Activated CD4-positive, alpha-beta T cell treated with anti-CD3 and anti-CD28 coated beads for 48 hours (primary cell): ENCODE measurements at regions not wholly inside any gene's neighbourhood (a gene's known extent, or its start where the extent isn't known, plus 50 kb on each side); places are given as distances from the start of the nearest gene placed in this dataset.

ENCODE experiments used
- DNase-seq: peaks from one replicate; pipeline ENCODE4 v3.0.0-alpha.2; 2020

DNA sequence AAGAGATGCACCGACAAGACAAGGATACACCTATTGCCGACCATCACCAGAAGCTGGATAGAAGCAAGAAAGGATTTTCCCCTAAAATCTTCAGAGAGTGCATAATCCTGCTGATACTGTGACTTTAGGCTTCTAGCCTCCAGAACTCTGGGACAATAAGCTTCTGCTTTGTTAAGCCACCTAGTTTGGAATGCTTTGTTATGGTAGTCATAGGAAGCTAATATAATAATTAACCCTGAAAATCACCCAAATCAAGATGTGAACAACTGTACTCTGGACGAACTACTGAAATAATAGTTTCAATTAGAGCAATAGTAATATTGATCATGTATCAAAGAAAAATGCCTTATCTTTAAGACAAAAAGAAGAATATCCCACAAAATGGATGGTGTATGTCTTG lies 524.6 kb downstream of the EFNB2 start:
- DNase-seq = no peak

DNA sequence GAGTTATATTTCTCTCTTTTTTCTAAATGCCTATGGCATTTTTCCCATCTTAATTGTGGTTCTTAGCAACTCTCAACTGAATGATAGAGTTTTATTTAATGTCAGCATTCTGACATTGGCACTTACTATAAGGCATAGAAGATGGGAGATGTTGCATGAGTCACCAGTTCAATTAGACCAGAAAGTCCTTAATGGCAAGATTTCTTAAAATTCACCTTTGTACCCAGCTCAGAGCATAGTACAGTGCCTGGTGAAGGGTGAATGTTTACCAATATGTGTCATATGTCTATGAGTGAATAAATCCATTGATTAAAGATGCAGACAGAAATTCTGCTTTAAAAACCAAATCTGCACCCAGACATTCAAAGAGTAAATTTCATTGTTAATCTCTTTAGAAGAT lies 526.9 kb downstream of the EFNB2 start:
- DNase-seq = no peak

GRCh38 chr13:106007156-106007555 lies 528.3 kb downstream of the EFNB2 start:
- no peak for DNase-seq

DNA sequence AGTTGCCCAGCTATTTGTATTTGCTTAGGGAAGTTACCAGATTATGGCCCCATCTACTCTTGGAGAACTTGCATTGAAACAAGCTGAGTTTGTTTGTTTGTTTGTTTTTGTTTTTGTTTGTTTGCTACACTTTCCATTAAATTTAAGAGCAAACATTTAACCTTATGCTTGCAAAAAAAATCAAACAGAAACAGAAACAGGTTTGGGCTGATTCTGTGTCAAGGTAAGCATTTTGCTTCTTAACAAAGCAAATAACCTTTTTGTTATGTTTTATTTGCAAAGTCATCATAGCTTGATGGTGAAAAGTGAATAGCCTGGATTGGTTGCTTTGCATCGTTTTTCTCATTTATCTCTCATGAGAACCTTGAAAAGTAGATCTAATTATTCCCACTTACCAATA lies 531.8 kb downstream of the EFNB2 start:
- no peak for DNase-seq

DNA sequence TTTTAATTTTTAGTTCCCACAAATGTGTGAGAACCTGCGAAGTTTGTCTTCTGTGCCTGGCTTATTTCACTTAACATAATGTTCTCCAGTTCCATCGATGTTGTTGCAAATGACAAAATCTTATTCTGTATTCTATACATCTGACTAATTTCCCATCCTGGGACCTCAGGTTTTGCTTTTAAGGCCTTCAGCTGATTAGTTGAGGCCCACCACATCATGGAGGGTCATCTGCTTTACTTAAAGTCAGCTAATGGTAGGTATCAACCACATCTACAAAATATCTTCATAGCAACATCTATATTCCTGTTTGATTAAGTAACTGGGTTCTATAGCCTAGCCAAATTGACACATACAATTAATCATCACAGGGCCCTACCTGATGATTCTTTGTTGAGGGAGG lies 534.0 kb downstream of the EFNB2 start:
- DNase-seq = no peak

GRCh38 chr13:105997581-105998550 lies 537.6 kb downstream of the EFNB2 start:
- DNase-seq = no peak

DNA sequence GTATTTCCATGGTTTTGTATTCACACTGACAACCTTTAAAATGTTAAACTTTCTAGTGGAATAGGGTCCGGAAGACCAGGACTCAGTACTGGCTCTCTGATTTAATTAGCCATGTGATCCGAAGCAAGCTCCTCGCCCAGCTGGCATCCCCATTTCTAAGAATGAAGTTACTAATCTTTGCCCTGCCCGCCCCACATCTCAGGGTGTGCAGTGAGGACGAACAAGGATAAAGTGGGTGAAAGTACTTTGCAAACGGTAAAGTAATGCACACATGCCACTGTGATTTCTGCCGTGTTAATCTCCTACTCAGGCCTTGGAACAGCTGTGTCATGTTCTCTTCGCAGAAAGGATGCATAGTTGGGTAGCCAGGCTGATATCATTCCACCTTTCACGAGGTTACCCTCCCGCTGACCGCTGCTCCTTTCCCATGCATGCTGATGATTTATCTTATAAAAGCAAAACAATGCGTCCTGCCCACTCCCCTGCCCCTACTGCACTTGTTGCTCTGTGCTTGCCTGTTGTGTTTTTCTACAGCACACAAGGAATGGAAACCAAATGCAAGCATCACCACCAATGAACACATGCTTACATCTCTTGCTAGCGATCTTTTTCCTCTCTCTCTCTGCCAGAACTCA lies 539.0 kb downstream of the EFNB2 start:
- DNase-seq = no peak

DNA sequence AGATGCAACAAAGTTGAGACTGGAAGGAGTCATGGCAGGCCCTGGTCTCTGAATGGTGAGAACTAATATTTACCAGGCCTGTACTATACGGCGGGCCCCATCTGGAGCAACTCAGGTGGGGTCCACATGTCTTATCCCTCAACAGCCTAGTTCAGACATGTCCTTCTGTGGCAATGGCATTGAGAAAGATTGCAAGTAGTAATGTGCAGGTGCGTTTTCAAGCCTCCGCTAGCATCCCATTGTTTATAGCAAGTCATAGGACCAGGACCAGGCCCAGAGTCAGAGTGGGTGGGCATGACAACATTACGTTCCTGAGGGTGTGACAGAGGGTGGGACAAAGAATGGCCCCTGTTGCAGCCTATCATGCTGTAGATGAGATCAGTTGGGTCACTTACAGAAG lies 541.1 kb downstream of the EFNB2 start:
- no peak for DNase-seq

DNA sequence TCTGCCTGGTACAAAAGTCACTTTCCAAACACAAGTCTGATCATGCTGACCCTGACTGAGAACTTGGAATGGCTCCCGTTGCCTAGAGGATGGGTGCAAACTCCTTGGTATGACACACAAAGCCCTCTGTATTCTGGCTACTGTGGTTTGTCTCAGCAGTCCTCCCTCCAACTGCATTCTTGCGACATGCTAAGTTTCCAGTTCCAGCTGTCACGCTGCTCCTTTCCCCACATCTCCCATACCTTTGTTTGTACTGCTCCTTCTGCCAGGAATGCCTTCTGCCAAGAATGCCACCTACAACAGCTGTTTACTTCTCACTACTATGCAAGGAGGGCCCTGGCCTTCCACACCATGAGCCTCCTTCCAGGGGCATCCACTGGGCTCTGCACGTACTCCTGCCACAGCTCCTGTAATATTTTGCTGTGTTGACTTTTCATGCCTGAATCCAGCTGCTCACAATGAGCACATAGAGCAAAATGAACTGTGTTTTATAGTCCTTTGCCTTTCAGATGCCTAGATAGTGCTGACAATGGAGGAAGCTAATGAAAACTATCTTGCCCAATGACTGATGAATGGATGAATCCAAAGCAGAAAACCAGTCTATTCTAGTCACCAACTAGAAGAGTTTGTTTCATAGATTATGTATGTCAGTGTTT lies 543.7 kb downstream of the EFNB2 start:
- no peak for DNase-seq

DNA sequence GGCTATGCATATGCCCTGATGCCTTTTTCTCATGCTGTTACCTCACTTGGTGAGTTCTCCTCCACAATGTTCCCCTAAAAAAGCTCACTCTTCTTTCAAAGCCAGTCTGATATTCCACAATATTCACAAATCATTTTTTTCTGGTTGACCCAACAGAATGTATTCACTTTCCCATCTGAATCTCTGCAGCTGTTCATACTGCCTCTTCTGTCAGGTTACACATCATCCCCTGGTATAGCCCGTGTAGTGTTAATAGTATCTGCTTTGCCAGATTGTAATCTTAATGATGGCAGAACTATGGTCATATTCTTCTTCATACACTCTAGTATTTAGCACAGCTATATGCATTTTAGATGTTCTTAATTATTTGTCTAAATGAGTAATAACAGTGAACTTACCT lies 544.3 kb downstream of the EFNB2 start:
- no peak for DNase-seq

- DNase-seq = no peak
Measured at GRCh38 chr13:105990256-105990958, 545.1 kb downstream of the EFNB2 start.

GRCh38 chr13:105984646-105985045 lies 550.8 kb downstream of the EFNB2 start:
- DNase-seq = no peak

- DNase-seq = no peak
Measured at GRCh38 chr13:105984236-105984635, 551.2 kb downstream of the EFNB2 start.

GRCh38 chr13:105982219-105982930 lies 553.1 kb downstream of the EFNB2 start:
- no peak for DNase-seq

DNA sequence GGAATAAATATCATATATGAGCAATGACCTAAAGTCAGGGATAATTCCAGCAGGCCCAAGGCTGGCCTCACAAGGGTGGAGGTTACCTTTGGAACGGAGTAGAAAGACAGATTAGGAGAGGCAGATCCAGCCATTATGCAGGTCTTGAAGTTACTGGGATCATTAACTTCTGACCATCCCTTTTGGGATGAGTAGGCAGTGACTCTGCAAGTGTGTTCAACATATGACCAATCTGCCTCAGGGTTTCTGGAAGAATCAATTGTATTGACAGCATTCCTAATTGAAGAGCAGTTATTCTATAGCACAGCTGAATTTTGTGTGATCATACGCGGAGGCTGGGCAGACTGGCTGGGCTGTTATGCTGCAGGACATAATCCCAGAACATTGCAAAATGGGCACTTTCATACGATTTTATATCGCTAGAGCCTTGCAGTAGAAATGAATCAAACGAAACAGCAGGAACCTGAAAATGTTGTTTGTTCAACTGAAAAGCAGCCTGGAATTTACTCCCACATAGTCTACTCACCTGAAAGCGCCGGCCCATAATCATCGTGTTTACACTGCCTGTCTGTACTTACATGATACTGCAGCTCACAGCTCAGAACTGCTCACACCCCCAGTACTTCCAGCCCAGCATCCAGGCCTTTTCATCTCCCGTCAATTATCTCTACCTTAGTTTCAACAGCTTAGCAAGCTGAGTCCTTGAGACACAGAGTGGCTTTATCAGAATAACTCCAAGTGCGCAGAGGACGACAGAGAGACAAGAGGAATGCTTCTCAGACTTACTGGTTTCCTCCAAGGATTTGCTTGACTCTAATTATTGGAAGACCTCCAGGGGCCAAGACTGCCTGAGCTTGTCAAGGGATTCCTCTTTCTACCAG lies 556.1 kb downstream of the EFNB2 start:
- no peak for DNase-seq

GRCh38 chr13:105974380-105974779 lies 561.1 kb downstream of the EFNB2 start:
- no peak for DNase-seq

- DNase-seq = no peak
Measured at GRCh38 chr13:105972811-105973590, 562.5 kb downstream of the EFNB2 start.

GRCh38 chr13:105972306-105972721 lies 563.1 kb downstream of the EFNB2 start:
- DNase-seq = no peak

DNA sequence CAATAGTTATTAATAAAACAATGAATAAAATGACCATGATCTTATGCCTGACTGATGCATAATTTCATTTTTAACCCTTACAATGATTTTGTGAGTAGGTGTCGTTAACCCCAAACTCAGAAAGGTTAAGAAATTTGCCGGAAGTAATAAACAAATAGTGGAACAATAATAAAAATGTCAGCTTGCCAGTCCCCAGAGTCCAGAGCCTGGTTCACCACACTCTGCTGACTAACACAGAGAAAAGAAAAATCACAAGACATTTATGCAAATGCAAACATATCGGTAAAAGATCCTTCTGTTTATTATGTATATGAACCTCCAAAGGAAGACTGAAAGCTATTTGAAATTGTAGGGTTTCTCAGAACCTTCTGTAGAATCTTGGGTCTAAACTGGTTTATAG lies 563.7 kb downstream of the EFNB2 start:
- no peak for DNase-seq

- DNase-seq = no peak
Measured at GRCh38 chr13:105971312-105971711, 564.1 kb downstream of the EFNB2 start.

DNA sequence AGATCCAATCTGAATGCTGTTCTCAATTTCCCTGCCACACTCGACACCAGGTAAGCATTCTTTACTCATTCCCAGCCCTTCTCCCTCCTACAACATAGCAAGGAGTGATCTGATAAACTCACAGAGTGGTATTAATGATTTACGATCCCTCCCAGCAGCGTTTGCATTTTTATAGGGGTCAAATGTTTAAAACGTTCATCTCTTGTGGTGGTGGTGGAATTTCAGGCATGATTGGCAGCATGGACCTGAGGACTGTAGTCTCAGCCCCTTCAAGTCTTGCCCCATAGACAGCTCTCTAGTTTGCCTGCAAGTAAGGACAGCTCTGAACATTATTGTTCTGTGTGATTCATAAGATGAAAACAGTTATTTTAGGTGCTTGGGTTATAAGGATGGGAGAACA lies 565.7 kb downstream of the EFNB2 start:
- no peak for DNase-seq
